GM12875 (cell line): ENCODE measurements at regions not wholly inside any gene's neighbourhood (a gene's known extent, or its start where the extent isn't known, plus 50 kb on each side); places are given as distances from the start of the nearest gene placed in this dataset.

ENCODE experiments used
- H3K4me3 ChIP-seq: one replicate; pipeline ENCODE4 v1.5.1; 2011; ENCODE audit warnings: low read depth, low read length, control low read depth
- CTCF ChIP-seq: IDR thresholded peaks from 2 replicates; pipeline ENCODE4 v1.5.1; 2011; ENCODE audit warnings: low read depth, mild to moderate bottlenecking, control low read depth, inconsistent platforms, low read length, moderate library complexity, borderline replicate concordance; ENCODE audit not compliant: insufficient read depth

GRCh38 chr6:169064194-169064593 is 189.5 kb downstream of the THBS2 start:
- TF ChIP-seq CTCF: no peak
- no peak overlapping the region for H3K4me3 ChIP-seq

- no peak overlapping the region for H3K4me3 ChIP-seq
- TF ChIP-seq CTCF: no peak
Measured at GRCh38 chr6:169062272-169062671, 191.4 kb downstream of the THBS2 start.

GRCh38 chr6:169058634-169059033 is 195.0 kb downstream of the THBS2 start:
- no peak overlapping the region for H3K4me3 ChIP-seq
- no peak for TF ChIP-seq CTCF

GRCh38 chr6:169052462-169052861 is 201.2 kb downstream of the THBS2 start:
- TF ChIP-seq CTCF: no peak
- no peak overlapping the region for H3K4me3 ChIP-seq

- TF ChIP-seq CTCF: no peak
- H3K4me3 ChIP-seq: no peak overlapping the region
Measured at GRCh38 chr6:169051371-169051770, 202.3 kb downstream of the THBS2 start.

GRCh38 chr6:169048865-169049205 is 204.8 kb downstream of the THBS2 start:
- no peak overlapping the region for H3K4me3 ChIP-seq
- no peak for TF ChIP-seq CTCF

GRCh38 chr6:169048185-169048864 is 205.3 kb downstream of the THBS2 start:
- no peak overlapping the region for H3K4me3 ChIP-seq
- no peak for TF ChIP-seq CTCF
